K562 (cell line): ENCODE measurements at regions not wholly inside any gene's neighbourhood (a gene's known extent, or its start where the extent isn't known, plus 50 kb on each side); places are given as distances from the start of the nearest gene placed in this dataset.
"Not testable (repeated sequence)": the region's sequence is repeated elsewhere in the genome, so short reads cannot be mapped to it uniquely, and the experiment has no call there.

Experiments used
- ATAC-seq: fragments of 200-7000 bp; cut with Tn5 transposase; 3 replicates; pipeline ENCODE4 v1.9.1; 2020; ENCODE audit warnings: moderate library complexity
- BruUV-seq: library from RNA; stranded (reverse); fragments of 400-500 nt; replicated peaks from 2 replicates; lab custom pipeline; 2021; lab: Mats Ljungman, UMichigan
- CTCF ChIA-PET: fragments of 300-600 bp; formaldehyde crosslinking; extraction: SDS; loops from one replicate; lab custom pipeline; 2021; ENCODE audit warnings: low intra/inter-chr PET ratio; lab: Yijun Ruan, JAX
- POLR2A ChIA-PET: fragments of 300-600, 350-650 bp; sonication (Branson Sonifier 250); formaldehyde crosslinking; extraction: SDS; loops from one replicate; lab custom pipeline; 2021; ENCODE audit warnings: antibody characterized with exemption, inconsistent platforms; lab: Yijun Ruan, JAX
- DNase-seq, 4 experiments: peaks; one replicate each; pipeline versions ENCODE4 v3.0.0 to v3.0.0-alpha.2; 2011 to 2018; ENCODE audit warnings: low spot score in 3 of 4, mixed read lengths in 3 of 4; ENCODE audit errors: extremely low read depth in 1 of 4
- FAIRE-seq: peaks from 2 replicates; lab custom pipeline; 2011; peaks lifted over from hg19 to GRCh38; lab: Jason Lieb, UNC
- H2AFZ ChIP-seq: 2 replicates; pipeline ENCODE4 v1.6.0; 2011; ENCODE audit warnings: low read depth, low read length, control low read depth, inconsistent platforms
- H3K27ac ChIP-seq: fragments of 200-600 bp; 3 replicates; pipeline ENCODE4 v1.8.0; 2011; ENCODE audit warnings: low read depth, mild to moderate bottlenecking, control low read depth, inconsistent platforms, low read length, moderate library complexity, mixed read lengths; ENCODE audit errors: extremely low read depth
- H3K27me3 ChIP-seq, 2 experiments: fragments of 300-600 bp in 1 of 2; 2 replicates in 1 of 2; 3 replicates in 1 of 2; pipeline versions ENCODE4 v1.6.0 to v1.8.0; 2011; ENCODE audit warnings: inconsistent platforms in 2 of 2, low read length in 2 of 2, mild to moderate bottlenecking in 1 of 2, mixed read lengths in 1 of 2, moderate library complexity in 1 of 2; ENCODE audit not compliant: control insufficient read depth in 2 of 2, insufficient read depth in 2 of 2
- H3K36me3 ChIP-seq: fragments of 300-600 bp; 3 replicates; pipeline ENCODE4 v1.8.0; 2011; ENCODE audit warnings: mild to moderate bottlenecking, low read length, inconsistent platforms; ENCODE audit not compliant: control insufficient read depth, insufficient read depth
- H3K4me1 ChIP-seq, 2 experiments: fragments of 200-600 bp in 1 of 2; replicated peaks in 1 of 2; 2 replicates in 1 of 2; 3 replicates in 1 of 2; pipeline versions ENCODE4 v1.5.1 to v1.8.0; 2011; ENCODE audit warnings: inconsistent platforms in 2 of 2, low read length in 2 of 2, mild to moderate bottlenecking in 1 of 2, mixed read lengths in 1 of 2, moderate library complexity in 1 of 2; ENCODE audit not compliant: control insufficient read depth in 2 of 2, insufficient read depth in 2 of 2
- H3K4me2 ChIP-seq: 2 replicates; pipeline ENCODE4 v1.6.1; 2011; ENCODE audit warnings: low read length, control low read depth, inconsistent platforms, mixed read lengths; ENCODE audit not compliant: insufficient read depth
- H3K4me3 ChIP-seq: fragments of 200-600 bp; sonication (generic), shearing (Covaris generic); 2 replicates; pipeline ENCODE4 v1.5.1; 2016; ENCODE audit warnings: control low read depth, inconsistent platforms
- H3K79me2 ChIP-seq: fragments of 200-600 bp; 3 replicates; pipeline ENCODE4 v1.8.0; 2011; ENCODE audit warnings: low read length, inconsistent platforms; ENCODE audit not compliant: control insufficient read depth, insufficient read depth
- H3K9ac ChIP-seq, 2 experiments: 2 replicates each; pipeline versions ENCODE4 v1.6.0 to v1.6.1; 2011; ENCODE audit warnings: low read depth in 2 of 2, low read length in 2 of 2, control low read depth in 1 of 2, inconsistent platforms in 1 of 2, mild to moderate bottlenecking in 1 of 2, mixed read lengths in 1 of 2; ENCODE audit not compliant: insufficient read depth in 1 of 2
- H3K9me1 ChIP-seq: one replicate; pipeline ENCODE4 v1.6.0; 2011; ENCODE audit warnings: inconsistent platforms, mild to moderate bottlenecking, low read length, moderate library complexity; ENCODE audit not compliant: control insufficient read depth, insufficient read depth
- H3K9me3 ChIP-seq: replicated peaks from 2 replicates; pipeline ENCODE4 v1.5.1; 2011; ENCODE audit warnings: low read depth, low read length, inconsistent platforms; ENCODE audit not compliant: control insufficient read depth, insufficient read depth
- H4K20me1 ChIP-seq: replicated peaks from 2 replicates; pipeline ENCODE4 v1.6.1; 2011; ENCODE audit warnings: low read length, inconsistent platforms, mixed read lengths; ENCODE audit not compliant: control insufficient read depth, insufficient read depth
- KHSRP ChIP-seq: fragments of 450-650 bp; IDR thresholded peaks from 2 replicates; pipeline ENCODE4 v1.6.1; 2017
- RAD51 ChIP-seq: fragments of 450-650 bp; IDR thresholded peaks from 2 replicates; pipeline ENCODE4 v1.7.1; 2016; ENCODE audit warnings: low read depth, mild to moderate bottlenecking, borderline replicate concordance
- SMARCE1 ChIP-seq: fragments of 450-650 bp; IDR thresholded peaks from 2 replicates; pipeline ENCODE4 v1.7.1; 2016; ENCODE audit warnings: mild to moderate bottlenecking
- ZNF316 ChIP-seq: fragments of 450-650 bp; IDR thresholded peaks from 2 replicates; pipeline ENCODE4 v1.6.1; 2016
- WGBS: fragments of 100-300 bp; shearing (Covaris generic); methylation state at CpG from one replicate; pipeline ENCODE4 v1.1.6; 2016; ENCODE audit warnings: low coverage, mixed read lengths; ENCODE audit not compliant: insufficient coverage; ENCODE audit errors: missing lambda C conversion rate; 5-methylcytosine and 5-hydroxymethylcytosine counted together
- in situ Hi-C: fragments of 300-500 bp; cut with MboI; formaldehyde crosslinking; loops from 4 replicates; pipeline ENCODE4 v1.15.0; 2018; ENCODE audit warnings: inconsistent platforms, mixed read lengths
- intact Hi-C: fragments of 100-400 bp; cut with micrococcal nuclease; formaldehyde crosslinking; loops from 2 replicates; pipeline ENCODE4 v1.14.2; 2022
- TF ChIP-seq, protein P1 (sequence below): fragments of 250-450 bp; sonication (Bioruptor Pico); IDR thresholded peaks from 2 replicates; pipeline ENCODE4 v1.8.0; 2021; ENCODE audit warnings: moderate library complexity, mild to moderate bottlenecking, inconsistent platforms

GRCh38 chr1:189323091-189323490, 1154.6 kb downstream of the BRINP3 start:
- no peak for TF ChIP-seq KHSRP
- TF ChIP-seq, protein P1, sequence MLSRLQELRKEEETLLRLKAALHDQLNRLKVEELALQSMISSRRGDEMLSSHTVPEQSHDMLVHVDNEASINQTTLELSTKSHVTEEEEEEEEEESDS (CRISPR knock-in tag): no peak
- TF ChIP-seq ZNF316: no peak
- TF ChIP-seq RAD51: no peak
- TF ChIP-seq SMARCE1: no peak
- no peak for FAIRE-seq
- intact Hi-C loops (no loop called here), in situ Hi-C loops (no loop called here)
- BruUV-seq: no TSS peak
- Histone ChIP-seq H3K79me2 (no peaks in the 10 kb centered on the region), H3K4me2 (no peak overlapping the region), H3K27ac (no peak overlapping the region), H3K9me3 (no peaks in the 10 kb centered on the region), H3K36me3 (no peaks in the 10 kb centered on the region), H3K9me1 (no peaks in the 10 kb centered on the region), H3K9ac (no peak overlapping the region), H2AFZ (no peak overlapping the region), H3K27me3 (no peaks in the 10 kb centered on the region), H3K4me3 (no peak overlapping the region), H4K20me1 (no peaks in the 10 kb centered on the region), H3K4me1 (no peaks in the 10 kb centered on the region)
- 48% methylated on average over 3 of the region's 3 CpGs for WGBS
- ATAC-seq: no peak
- ChIA-PET CTCF (no interaction called here), POLR2A (no interaction called here)
- DNase-seq: no peak

DNA sequence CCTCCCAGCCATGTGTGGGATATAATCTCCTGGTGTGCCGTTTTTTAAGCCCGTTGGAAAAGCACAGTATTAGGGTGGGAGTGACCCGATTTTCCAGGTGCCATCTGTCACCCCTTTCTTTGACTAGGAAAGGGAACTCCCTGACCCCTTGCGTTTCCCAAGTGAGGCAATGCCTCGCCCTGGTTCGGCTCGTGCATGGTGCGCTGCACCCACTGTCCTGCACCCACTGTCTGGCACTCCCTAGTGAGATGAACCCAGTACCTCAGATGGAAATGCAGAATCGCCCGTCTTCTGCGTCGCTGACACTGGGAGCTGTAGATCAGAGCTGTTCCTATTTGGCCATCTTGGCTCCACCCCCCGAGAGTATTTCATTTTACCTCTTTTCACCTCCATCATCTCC, 1146.6 kb downstream of the BRINP3 start:
- H3K27me3 ChIP-seq, H3K4me1 ChIP-seq, FAIRE-seq, BruUV-seq, H3K9me1 ChIP-seq, H3K4me2 ChIP-seq, H4K20me1 ChIP-seq, ATAC-seq, H3K79me2 ChIP-seq, H3K4me3 ChIP-seq, H3K27ac ChIP-seq, CTCF ChIA-PET, H2AFZ ChIP-seq, POLR2A ChIA-PET, intact Hi-C loops, in situ Hi-C loops, H3K9me3 ChIP-seq, H3K9ac ChIP-seq, H3K36me3 ChIP-seq, DNase-seq: not testable (repeated sequence)
- 18% methylated on average over 11 of the region's 13 CpGs for WGBS
